RCC 7860 (cell line): ENCODE measurements at regions not wholly inside any gene's neighbourhood (a gene's known extent, or its start where the extent isn't known, plus 50 kb on each side); places are given as distances from the start of the nearest gene placed in this dataset.

Experiments used
- DNase-seq: peaks from one replicate; pipeline ENCODE4 v3.0.0-alpha.2; 2015; ENCODE audit warnings: low spot score
- FAIRE-seq: peaks from 2 replicates; lab custom pipeline; 2012; peaks lifted over from hg19 to GRCh38; lab: Jason Lieb, UNC

DNA sequence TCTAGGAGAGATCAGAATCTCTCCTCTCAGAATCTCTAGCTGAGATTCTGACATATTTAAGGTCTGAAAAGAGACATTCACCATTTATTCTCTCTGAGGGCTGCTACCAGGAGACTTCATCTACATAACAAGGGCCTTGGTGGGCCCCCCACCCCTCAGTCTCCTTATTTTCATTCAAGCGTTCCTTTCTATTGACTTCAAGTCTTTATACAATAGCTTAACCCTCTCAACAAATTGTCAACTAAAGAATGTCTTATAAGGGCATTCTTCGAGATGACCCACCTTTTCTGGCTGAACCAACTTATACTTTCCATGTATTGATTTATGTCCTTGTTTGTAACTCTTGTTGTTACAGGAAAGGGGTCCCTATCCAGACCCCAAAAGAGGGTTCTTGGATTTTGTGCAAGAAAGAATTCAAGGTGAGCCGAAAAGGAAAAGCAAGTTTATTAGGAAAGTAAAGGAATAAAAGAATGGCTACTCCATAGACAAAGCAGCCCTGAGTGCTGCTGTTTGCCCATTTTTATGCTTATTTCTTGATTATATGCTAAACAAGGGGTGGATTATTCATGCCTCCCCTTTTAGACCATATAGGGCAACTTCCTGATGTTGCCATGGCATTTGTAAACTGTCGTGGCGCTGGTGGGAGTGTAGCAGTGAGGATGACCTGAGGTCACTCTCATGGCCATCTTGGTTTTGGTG lies 209.5 kb upstream of the ALCAM start:
- DNase-seq (no peak), FAIRE-seq (no peak)

DNA sequence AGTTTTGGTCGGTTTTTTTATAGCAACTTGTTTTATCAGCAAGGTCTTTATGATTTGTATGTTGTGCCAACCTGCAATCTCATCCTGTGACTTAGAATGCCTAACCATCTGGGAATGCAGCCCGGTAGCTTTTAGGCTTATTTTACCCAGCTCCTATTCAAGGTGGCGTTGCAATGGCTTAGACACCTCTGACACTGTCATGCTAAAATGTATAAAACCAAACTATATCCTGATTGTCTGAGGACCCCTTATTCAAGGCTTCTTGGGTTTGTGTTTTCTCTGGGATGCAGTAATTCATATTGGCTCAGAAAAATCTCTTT lies 209.0 kb upstream of the ALCAM start:
- no peak for FAIRE-seq
- no peak for DNase-seq

DNA sequence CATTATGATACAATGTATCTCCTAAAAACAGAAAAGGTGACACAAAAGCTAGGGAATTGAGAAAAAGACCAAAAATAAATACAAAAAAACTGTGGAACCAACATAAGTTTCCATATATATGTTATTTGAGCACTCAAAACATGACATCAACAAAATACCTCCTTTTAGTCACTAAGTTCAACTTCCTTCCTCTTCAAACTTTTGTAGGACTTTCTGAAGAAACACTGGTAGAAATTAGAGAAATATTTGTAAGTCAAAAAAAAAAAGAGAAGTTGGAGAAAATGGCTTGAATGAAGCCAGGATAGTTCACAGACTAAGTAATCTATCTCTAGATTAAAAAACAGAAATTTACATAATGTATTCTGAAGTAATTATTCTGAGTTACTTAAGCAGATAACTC lies 208.4 kb upstream of the ALCAM start:
- DNase-seq, result no peak
- FAIRE-seq, result no peak

DNA sequence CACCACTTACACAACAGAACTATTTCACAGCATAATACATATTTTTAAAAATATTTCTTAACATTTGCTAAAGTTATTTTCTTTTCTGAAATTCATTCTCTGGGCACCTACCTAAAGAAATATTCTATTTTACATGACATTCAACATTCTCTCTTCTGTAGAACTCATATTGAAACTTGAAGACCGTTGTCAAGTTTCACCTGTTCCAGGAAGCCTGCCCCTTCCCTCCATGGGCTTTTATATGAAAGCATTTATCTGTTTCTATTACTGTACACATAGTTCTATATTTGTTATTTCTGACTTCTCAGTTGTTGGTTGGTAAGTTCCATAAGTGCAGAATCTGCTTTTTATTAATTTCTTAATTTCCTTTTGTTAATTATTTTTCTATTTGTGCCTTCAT lies 204.3 kb upstream of the ALCAM start:
- DNase-seq, result no peak
- no peak for FAIRE-seq

DNA sequence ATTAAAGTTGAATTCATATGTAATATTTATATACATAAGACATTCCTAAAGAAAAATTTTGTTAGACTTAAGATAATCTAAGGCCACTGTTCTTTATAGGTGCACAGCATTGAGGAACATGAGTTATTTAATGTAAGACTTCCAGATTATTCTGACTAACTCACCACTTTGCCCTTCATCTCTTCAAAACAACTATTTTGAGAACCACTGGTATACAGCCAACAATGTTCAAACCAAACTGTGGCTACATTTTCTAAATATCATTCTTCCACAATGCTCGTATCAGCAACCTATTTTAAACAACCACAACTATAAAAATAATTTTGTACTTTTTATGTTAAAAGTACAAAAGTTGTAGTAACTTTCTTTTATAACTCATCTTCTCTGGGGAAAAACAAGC lies 199.8 kb upstream of the ALCAM start:
- DNase-seq, result no peak
- no peak for FAIRE-seq

DNA sequence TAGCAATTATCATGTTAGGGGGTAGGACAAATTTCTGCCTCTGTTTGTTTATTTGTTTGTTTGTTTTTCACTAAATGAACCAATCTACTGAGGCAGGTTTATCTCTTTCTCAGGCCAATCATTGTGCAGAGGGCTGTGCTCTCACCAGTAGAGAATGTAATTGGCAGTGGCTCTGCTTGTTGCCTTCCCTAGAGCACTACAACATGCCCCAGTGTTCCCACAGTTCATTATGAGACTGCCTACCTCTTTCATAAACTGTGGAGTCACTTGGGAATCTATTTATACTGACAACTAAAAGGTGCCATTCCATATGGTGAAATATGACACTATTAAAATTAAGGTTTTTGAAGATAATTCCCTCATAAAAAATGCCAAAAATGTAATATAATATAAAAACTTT lies 196.3 kb upstream of the ALCAM start:
- FAIRE-seq, result no peak

DNA sequence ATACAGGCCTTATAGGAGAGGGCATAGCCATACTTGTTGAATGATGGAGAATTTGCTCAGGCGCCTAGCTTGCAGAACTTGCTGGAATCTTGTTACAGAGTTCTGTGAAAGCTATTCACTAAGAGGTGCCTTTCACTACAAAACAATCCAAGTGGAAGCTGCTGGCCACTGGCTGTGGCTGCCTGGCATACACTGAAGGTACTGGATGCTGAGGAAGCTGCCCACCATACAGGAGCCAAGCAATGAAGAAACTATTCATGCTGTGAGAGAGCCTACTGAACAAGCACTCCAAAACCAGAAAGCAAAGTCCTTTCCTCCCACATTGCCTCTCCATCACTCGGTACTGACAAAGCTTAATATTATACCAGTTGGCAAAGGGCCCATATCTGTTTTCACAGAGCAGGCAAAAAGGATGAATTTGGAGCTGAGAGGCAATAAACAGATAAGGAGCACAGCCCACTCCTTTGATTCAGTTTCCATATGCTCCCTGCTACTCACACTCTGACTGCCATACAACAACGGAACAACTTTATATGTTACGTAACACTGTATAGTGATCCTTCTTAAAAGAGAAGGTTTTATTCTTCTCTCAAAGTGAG lies 192.6 kb upstream of the ALCAM start:
- no peak for DNase-seq
- FAIRE-seq, result no peak

More for the DNA sequence above, 196.3 kb upstream of the ALCAM start:
- DNase-seq, result no peak

DNA sequence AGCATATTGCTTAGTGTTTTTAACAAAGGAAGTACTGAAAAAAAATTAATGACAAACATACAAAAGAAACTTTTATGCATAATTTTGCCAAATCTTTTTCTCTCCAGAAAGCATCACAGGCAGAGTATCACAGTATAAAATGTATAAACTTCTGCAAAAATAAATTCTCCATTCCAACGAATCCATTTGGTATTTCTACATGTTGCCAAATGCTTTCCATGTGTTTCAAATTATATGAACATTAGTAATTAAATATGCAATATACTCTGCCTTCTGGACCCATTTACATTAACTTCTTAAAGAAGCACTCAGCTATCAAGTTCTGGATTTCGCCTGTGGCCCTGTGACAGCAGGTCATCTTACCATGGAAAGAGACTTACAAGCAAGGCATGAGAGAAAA lies 189.1 kb upstream of the ALCAM start:
- DNase-seq, result no peak
- FAIRE-seq, result no peak

DNA sequence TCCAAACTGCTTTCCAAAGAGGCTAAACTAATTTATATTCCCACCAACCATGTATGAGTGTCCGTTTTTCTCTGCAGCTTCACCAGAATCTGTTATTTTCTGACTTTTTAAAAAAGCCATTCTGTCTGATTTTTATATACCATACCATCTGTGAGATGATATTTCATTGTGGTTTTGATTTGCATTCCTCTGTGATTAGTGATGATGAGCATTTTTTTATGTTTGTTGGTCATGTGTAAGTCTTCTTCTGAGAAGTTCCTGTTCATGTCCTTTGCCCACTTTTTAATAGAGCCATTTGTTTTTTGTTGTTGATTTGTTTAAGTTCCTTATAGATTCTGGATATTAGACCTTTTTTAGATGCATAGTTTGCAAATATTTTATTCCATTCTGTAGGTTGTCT lies 179.4 kb upstream of the ALCAM start:
- DNase-seq, result no peak
- no peak for FAIRE-seq

DNA sequence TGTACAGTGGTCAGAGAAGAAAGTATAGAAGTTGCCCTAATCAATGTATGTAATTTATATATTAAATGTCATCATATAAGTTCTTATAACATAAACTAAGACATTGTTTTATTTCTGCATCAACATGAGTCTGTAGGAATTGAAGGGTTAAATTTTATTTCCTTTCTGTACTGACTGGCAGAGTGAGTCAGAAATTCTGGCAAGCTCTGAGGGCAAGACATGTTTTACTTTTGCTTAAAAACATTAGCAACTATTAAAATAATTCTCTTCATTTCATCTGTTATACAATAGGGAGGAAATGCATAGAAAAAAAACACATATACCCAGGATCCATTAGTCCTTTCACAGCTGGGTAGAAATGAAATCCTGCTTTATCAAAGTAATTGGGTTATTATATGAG lies 171.4 kb upstream of the ALCAM start:
- peak; percentile 69 for FAIRE-seq
- DNase-seq, result no peak

DNA sequence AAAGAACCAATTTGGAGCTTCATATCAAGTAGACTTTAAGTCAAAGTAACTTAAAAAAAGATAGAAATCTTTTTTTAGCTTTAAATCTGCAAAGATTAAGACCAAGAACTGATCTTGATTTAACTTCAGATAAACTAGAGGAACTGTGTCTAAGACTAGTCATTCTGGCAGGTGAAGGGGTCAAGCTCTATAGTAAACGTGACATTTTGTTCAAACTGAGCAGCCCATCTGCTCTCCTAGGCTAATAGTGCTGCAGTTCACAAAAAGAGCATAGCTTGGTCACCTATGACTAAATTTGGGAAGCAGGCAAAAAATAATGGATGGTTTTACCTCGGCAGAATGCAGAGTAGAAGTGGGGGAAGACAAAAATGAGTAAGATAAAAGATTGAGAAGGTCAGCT lies 168.8 kb upstream of the ALCAM start:
- FAIRE-seq, result no peak
- DNase-seq, result no peak

DNA sequence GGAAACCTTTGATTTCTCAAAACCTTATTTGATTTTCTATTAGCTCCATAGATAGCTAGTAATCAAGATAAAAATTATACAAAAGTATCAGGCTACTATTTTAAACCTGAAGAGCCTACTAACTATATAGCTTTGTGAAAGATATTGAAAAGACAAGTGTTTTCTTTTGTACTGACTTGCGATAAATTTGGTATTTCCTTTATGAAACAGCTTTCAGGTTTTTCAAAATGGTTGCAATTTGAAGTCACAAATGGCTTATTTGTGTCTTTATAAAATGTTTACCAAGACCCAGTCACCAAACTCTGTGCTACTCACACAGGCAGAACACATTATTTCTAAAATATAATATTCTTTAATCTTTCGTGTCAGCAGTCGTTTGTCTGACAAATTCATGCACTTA lies 167.5 kb upstream of the ALCAM start:
- DNase-seq (no peak), FAIRE-seq (no peak)

DNA sequence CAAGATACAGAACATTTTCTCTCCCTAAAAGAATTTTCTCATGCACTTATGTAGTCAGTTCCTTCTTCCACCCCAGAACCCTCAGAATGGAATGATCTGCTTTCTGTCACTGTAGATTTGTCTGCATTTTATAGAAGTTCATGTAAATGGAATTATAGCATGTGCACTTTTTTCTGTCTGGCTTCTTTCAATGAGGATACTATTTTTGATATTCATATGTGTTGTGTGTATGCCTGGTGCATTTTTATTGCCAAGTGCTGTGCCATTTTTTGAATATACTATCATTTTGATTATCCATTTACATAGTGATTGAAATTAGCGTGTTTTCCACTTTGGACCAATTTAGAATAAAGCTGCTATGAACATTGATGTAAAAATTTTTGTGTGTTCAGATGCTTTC lies 156.6 kb upstream of the ALCAM start:
- DNase-seq (no peak), FAIRE-seq (no peak)

DNA sequence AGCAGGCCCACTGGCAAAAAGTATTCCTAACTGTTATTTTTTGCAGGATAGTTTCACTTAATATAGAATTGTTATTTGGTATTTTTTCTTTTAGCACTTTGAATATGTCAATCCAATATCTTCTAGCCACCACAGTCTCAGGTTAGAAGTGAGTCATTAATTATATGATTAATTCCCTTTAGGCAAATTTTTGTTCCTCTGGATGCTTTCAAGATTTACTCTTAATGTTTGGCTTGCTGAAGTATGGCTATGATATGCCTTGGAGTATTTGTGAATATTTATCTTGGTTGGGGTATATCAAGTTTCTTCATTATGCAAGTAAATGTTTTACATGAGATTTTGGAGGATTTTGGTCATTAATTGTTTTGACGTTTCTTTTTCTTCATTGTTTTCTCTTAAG lies 152.1 kb upstream of the ALCAM start:
- no peak for DNase-seq
- FAIRE-seq, result no peak

DNA sequence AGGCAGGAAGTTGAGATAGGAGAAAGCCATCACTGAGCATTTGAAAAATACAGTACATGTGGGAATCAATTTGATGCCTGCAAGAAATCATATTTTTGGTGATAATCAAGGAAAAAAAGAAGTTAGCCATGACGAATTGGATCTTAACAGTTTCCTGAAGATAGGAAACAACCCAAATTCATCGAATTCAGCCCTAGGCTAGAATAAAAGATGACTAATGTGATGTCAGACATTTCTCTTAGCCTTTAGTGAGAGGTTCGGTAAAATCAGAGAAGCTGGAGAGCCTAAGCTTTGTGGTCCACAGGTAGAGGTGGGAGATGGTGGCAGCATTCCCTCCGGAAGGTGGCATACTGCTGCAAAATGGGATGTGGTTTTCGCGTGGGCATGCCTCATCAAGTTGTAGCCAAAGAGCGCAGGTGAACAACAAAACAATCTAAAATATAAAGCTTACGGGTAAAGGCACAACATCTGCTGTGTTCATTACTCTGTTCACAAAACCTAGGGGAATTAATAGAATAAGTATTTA lies 144.1 kb upstream of the ALCAM start:
- FAIRE-seq, result no peak

DNA sequence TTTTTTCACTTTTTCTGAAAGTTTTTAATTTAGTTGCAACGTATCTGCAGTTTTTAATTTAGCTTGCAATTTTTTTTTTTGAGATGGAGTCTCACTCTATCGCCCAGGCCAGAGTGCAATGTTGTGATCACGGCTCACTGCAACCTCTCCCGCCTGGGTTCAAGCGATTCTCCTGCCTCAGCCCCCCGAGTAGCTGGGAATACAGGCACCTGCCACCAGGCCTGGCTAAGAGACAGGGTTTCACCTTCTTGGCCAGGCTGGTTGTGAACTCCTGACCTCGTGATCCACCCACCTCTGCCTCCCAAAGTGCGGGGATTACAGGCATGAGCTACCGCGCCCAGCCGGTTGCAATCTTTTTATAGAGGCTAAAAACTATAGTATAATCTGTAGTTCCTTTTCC lies 142.9 kb upstream of the ALCAM start:
- DNase-seq, result no peak
- no peak for FAIRE-seq

More for the DNA sequence above, 144.1 kb upstream of the ALCAM start:
- DNase-seq, result no peak

DNA sequence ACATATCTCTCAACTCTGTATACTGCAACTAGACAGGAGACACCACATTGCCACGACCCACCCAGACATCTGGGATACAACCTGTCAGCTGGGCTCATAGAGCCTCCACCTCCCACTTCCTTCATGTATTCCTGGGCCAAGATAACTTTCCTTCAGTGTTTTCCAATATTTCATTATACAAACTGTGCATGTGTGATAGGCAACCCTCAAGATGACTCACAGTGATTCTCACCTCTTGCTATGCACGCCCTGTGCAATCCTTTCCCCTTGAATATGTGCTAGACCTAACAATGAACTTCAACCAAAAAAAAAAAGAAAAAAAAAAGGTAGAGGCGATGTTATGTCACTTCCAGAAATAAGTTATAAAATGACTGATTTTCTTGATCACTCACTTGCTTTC lies 138.0 kb upstream of the ALCAM start:
- FAIRE-seq, result no peak
- no peak for DNase-seq

DNA sequence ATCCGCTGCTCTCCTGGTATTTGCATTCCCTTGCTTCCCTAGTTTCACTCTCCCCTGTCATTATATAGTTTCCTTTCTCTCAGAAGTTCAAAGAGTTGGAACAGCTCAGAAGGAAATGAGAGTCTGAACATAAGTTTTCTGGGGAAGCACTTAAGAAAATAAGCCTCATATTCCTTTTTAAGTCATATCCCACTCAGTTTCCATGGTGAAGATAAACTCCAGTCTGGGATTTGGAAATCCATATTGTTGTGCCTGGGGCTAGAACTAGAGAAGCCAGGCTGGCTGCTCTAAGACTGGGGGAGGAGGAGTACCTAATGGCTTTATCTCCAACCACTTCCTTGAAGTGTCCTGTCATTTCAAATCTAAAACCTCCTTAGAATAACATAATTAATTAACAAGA lies 134.2 kb upstream of the ALCAM start:
- no peak for FAIRE-seq
- no peak for DNase-seq

DNA sequence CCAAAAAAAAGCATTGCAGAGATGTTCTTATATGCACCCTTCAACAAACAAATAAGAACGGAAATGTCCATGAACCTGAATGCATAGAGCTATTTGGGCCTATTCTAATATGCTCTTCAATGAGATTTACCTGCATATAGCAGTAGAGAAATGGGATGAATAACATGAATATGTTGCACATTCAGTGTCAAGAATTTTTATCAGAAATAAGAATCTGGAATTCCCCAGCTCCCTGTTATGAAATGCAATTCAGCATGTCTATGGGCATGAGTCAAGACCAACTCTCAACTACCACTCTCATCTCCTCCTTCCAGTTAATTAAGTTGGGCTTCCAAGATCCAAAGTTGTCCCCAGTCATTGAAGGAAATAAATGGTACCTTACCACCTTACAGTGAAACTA lies 133.7 kb upstream of the ALCAM start:
- no peak for FAIRE-seq
- no peak for DNase-seq

DNA sequence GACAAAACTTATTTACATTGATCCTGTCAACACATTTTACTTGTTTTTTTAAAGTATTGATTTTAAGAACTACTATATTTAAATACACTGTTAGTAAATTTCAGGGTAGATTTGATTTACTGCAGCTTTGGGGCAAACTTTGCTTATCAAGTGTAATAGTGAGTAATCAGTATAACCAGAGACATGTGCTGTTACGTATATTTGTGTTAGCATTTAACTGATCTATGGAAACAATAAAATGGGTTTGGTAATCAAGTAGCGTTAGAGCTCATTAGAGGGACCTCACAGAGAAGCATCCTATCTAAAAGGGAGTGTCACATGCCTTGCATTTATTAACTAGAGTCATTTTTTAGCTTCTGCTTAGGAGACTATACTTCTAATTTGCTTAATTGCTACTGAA lies 131.5 kb upstream of the ALCAM start:
- no peak for FAIRE-seq
- DNase-seq, result no peak

DNA sequence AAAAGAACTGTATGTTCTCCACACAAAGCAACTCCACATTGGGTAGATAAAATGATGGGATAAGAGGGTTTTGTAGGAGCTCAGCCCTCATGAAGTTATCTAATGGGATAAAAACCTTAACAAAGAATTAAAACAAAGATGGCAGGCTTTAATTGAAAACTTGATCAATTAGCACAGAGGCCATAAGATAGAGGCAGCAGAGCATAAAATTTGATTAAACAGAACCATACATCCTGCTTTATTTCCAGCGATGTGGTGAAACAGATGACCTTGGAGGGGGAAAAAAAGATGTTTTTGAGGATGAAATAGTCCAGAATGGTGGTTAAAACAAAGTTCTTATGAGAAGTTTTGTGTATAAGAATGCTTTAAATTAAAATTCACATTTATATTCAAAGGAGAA lies 130.9 kb upstream of the ALCAM start:
- DNase-seq (no peak), FAIRE-seq (no peak)

DNA sequence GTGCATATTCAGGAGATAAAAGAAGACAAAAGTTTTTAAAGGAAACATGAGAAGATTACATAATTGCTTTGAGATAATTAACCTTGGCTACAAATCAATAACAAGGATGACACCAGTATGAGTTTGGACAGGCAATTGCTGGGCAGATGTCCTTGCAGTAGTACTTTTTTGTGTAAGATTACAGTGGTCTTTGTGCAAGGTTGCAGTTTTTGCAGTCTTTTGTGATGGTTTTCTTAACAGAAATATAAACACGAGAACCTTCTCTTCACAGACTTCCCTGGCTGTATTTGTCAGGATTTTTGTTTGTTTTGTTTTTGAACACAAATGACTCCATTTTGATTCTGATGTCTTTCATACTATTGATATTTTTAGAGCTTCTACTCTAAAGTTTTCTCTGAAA lies 128.3 kb upstream of the ALCAM start:
- FAIRE-seq (no peak), DNase-seq (no peak)

DNA sequence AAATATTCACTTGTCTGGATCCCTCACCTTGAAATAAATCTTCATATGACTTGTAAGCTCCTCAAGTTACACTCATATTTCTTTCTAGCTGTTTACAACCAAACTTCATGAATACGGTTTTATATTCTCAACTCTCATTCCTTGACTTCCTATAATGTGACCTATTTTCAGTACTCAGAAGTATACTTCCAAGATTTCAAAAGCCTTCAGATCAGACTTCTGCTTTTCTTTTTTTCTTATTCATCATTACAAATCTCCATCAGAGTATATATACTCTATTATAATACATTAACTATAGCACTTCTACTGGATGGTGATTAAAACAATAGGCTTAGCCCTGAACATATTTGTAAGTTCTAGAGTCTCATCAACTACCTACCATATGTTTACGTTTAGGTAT lies 123.6 kb upstream of the ALCAM start:
- FAIRE-seq, result no peak
- no peak for DNase-seq
